ENCODE measurements at regions not wholly inside any gene's neighbourhood (a gene's known extent, or its start where the extent isn't known, plus 50 kb on each side); places are given as distances from the start of the nearest gene placed in this dataset.

DNA sequence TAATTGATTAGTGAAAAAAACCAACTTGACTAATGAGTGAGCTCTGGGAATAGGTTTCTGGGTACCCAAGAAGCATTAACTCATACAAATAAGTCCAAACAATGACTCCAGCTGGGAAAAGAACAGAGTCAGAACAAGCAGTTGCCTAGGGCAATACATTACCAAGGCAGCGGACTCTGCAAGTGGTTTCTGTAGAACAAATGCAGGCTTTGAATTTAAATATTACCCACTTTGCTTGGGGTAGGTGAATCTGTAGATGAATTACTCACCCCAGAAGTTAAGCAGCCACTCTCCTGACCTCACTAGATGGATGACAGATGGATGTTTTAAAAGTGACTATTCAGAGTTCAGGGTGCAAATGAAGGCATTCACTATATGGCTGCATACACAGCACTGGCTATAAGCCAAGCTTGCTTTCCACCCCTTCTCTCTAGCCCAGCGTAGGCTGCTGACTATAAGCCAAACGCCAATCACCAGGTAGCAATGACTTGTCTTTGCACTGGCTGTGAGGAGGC lies 73.1 kb upstream of the BHLHE40 start (continued):
- TF ChIP-seq ZNF263 (CRISPR knock-in tag; IDR thresholded peaks at IDR 0.05; ENCODE audit: low read depth) (no peak), RORB (CRISPR knock-in tag; IDR thresholded peaks at IDR 0.05) (no peak), GRHL2 (CRISPR knock-in tag; IDR thresholded peaks at IDR 0.05; ENCODE audit: insufficient replicate concordance, severe bottlenecking) (no peak), SP1 (CRISPR knock-in tag; conservative IDR thresholded peaks at IDR 0.05) (no peak), CREM (CRISPR knock-in tag; IDR thresholded peaks at IDR 0.05) (no peak), MYBL2 (CRISPR knock-in tag; IDR thresholded peaks at IDR 0.05) (no peak), SOX15 (CRISPR knock-in tag; IDR thresholded peaks at IDR 0.05) (no peak)
- TF ChIP-seq, protein P1, sequence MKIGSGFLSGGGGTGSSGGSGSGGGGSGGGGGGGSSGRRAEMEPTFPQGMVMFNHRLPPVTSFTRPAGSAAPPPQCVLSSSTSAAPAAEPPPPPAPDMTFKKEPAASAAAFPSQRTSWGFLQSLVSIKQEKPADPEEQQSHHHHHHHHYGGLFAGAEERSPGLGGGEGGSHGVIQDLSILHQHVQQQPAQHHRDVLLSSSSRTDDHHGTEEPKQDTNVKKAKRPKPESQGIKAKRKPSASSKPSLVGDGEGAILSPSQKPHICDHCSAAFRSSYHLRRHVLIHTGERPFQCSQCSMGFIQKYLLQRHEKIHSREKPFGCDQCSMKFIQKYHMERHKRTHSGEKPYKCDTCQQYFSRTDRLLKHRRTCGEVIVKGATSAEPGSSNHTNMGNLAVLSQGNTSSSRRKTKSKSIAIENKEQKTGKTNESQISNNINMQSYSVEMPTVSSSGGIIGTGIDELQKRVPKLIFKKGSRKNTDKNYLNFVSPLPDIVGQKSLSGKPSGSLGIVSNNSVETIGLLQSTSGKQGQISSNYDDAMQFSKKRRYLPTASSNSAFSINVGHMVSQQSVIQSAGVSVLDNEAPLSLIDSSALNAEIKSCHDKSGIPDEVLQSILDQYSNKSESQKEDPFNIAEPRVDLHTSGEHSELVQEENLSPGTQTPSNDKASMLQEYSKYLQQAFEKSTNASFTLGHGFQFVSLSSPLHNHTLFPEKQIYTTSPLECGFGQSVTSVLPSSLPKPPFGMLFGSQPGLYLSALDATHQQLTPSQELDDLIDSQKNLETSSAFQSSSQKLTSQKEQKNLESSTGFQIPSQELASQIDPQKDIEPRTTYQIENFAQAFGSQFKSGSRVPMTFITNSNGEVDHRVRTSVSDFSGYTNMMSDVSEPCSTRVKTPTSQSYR (CRISPR knock-in tag; IDR thresholded peaks at IDR 0.05) = no peak
- TF ChIP-seq, protein P2, sequence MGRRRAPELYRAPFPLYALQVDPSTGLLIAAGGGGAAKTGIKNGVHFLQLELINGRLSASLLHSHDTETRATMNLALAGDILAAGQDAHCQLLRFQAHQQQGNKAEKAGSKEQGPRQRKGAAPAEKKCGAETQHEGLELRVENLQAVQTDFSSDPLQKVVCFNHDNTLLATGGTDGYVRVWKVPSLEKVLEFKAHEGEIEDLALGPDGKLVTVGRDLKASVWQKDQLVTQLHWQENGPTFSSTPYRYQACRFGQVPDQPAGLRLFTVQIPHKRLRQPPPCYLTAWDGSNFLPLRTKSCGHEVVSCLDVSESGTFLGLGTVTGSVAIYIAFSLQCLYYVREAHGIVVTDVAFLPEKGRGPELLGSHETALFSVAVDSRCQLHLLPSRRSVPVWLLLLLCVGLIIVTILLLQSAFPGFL (CRISPR knock-in tag; IDR thresholded peaks at IDR 0.05; ENCODE audit: borderline replicate concordance) = no peak
- TF ChIP-seq, protein P3, sequence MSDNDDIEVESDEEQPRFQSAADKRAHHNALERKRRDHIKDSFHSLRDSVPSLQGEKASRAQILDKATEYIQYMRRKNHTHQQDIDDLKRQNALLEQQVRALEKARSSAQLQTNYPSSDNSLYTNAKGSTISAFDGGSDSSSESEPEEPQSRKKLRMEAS (CRISPR knock-in tag; IDR thresholded peaks at IDR 0.05) = no peak

DNA sequence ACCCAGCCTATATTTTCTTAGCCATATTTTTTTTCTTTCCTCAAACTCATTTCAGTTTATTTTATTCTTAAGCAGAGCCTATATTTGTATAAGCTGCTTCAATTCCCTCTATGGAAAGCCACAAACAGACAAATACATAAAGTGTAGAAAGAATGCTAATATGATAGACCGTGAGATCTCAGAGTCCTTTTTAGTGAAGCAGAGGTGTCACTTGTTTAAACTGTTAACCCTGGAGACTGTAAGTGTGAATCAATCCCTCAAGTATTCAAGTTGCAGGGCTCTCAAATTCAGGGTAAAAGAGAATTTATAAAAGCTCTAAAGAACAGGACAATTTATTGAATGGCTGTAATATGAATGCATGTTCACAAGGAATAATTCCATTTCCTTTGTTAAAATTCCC lies 72.2 kb upstream of the BHLHE40 start:
- ATAC-seq = no peak
- no peak overlapping the region for H3K4me3 Mint-ChIP-seq
- CTCF ChIA-PET = interaction anchor here (1.1 to 1.8 kb wide), 2 partner anchors 73 to 195 kb away, joined by 3 to 4 read pairs; no protein-coding TSS in a partner anchor
- H3K27me3 Mint-ChIP-seq (ENCODE audit: low read depth) = no peaks in the 10 kb centered on the region; the same call in 1 of the 2 replicates
- DNase-seq (ENCODE audit: low spot score) = no peak
- no peak overlapping the region for H3K27ac Mint-ChIP-seq
- TF ChIP-seq, protein P4, sequence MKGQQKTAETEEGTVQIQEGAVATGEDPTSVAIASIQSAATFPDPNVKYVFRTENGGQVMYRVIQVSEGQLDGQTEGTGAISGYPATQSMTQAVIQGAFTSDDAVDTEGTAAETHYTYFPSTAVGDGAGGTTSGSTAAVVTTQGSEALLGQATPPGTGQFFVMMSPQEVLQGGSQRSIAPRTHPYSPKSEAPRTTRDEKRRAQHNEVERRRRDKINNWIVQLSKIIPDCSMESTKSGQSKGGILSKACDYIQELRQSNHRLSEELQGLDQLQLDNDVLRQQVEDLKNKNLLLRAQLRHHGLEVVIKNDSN (CRISPR knock-in tag; IDR thresholded peaks at IDR 0.05) = no peak
- TF ChIP-seq MXD4 (CRISPR knock-in tag; IDR thresholded peaks at IDR 0.05; ENCODE audit: borderline replicate concordance) = no peak
- no peak for TF ChIP-seq GRHL2 (CRISPR knock-in tag; IDR thresholded peaks at IDR 0.05; ENCODE audit: insufficient replicate concordance, severe bottlenecking)
- no peak for TF ChIP-seq KAT7 (CRISPR knock-in tag; IDR thresholded peaks at IDR 0.05; ENCODE audit: borderline replicate concordance)
- no peak for TF ChIP-seq SOX15 (CRISPR knock-in tag; IDR thresholded peaks at IDR 0.05)
- TF ChIP-seq EMX1 (CRISPR knock-in tag; IDR thresholded peaks at IDR 0.05) = no peak
- no peaks in the 10 kb centered on the region for H3K9me3 Mint-ChIP-seq
- H3K4me1 Mint-ChIP-seq = peaks cover 17% of the 10 kb centered on the region
- POLR2A ChIA-PET = no interaction called here
- no peaks in the 10 kb centered on the region for H3K36me3 Mint-ChIP-seq

DNA sequence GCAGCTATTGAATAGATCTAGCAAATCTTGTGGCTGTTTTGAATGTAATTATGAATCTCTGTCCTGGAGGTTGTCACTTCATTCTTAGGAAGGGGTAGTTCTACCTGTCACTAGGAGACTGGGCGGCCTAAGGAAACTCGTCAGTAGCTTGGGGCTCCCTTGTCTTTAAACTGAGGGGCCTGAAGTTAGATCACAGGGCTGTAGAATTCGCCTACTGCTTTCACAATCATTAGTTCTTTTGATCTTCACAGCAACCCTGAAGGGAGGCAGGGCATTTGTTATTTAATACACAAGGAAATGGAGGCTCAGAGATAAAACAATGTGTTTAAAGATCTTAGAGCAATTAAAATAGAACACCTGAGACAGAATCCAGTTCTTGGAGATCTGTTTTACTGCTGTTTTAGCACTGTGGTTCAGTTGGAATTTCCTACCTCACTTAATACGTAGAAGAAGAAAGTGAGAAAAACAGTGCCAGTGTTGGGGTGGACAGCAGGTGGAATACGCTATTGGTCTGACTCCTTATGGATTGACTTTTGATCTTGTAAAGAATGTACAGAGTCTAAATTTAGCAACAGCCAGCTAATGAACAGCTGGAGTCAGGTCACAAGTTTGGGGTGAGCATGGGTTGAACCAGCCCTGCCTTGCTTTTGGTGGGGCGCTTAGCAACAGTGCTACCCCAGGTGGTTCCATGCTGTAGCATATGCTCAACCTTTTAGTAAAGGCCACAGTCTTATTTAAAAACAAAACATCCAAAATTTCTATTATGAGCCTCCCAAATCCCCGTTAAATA lies 71.4 kb upstream of the BHLHE40 start:
- no peak for TF ChIP-seq ZNF121 (CRISPR knock-in tag; IDR thresholded peaks at IDR 0.05)
- TF ChIP-seq HMGA2 (CRISPR knock-in tag; IDR thresholded peaks at IDR 0.05) = no peak
- TF ChIP-seq, protein P5, sequence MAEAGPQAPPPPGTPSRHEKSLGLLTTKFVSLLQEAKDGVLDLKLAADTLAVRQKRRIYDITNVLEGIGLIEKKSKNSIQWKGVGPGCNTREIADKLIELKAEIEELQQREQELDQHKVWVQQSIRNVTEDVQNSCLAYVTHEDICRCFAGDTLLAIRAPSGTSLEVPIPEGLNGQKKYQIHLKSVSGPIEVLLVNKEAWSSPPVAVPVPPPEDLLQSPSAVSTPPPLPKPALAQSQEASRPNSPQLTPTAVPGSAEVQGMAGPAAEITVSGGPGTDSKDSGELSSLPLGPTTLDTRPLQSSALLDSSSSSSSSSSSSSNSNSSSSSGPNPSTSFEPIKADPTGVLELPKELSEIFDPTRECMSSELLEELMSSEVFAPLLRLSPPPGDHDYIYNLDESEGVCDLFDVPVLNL (CRISPR knock-in tag; IDR thresholded peaks at IDR 0.05; ENCODE audit: borderline replicate concordance, low read depth) = no peak
- no peak for TF ChIP-seq ZNF138 (CRISPR knock-in tag; conservative IDR thresholded peaks at IDR 0.05)
- TF ChIP-seq MXD4 (CRISPR knock-in tag; IDR thresholded peaks at IDR 0.05; ENCODE audit: borderline replicate concordance) = no peak
- TF ChIP-seq NR1H2 (CRISPR knock-in tag; IDR thresholded peaks at IDR 0.05) = no peak
- Mint-ChIP-seq H3K4me3 (no peak overlapping the region), H3K27ac (no peak overlapping the region), H3K4me1 (peaks cover 17% of the 10 kb centered on the region), H3K9me3 (no peaks in the 10 kb centered on the region), H3K36me3 (no peaks in the 10 kb centered on the region), H3K27me3 (ENCODE audit: low read depth) (no peaks in the 10 kb centered on the region; the same call in 1 of the 2 replicates)
- ChIA-PET POLR2A (no interaction called here), CTCF (interaction anchor here (0.5 to 1.8 kb wide), 2 partner anchors 73 to 493 kb away, joined by 3 to 4 read pairs; no protein-coding TSS in a partner anchor)
- no peak for DNase-seq (ENCODE audit: low spot score)
- ATAC-seq = no peak

Measured in WTC11 (cell line).